GM18907 (cell line): ENCODE measurements at regions not wholly inside any gene's neighbourhood (a gene's known extent, or its start where the extent isn't known, plus 50 kb on each side); places are given as distances from the start of the nearest gene placed in this dataset.
A peak's percentile ranks its signal among the peaks of the same experiment; 100 is the strongest.
"Not testable (repeated sequence)": the region's sequence is repeated elsewhere in the genome, so short reads cannot be mapped to it uniquely, and the experiment has no call there.

Source experiments
- ATAC-seq: cut with Tn5 transposase; IDR thresholded peaks from one replicate; pipeline ENCODE4 v1.9.1; 2021; ENCODE audit warnings: mild to moderate bottlenecking, moderate library complexity; ENCODE audit not compliant: unreplicated experiment

- no peak for ATAC-seq
Measured at GRCh38 chr17:64785011-64785421, 122.9 kb upstream of the SMURF2 start.

- no peak for ATAC-seq
Measured at GRCh38 chr17:64784353-64785010, 122.4 kb upstream of the SMURF2 start.

GRCh38 chr17:64783556-64784352 lies 121.6 kb upstream of the SMURF2 start:
- no peak for ATAC-seq

- no peak for ATAC-seq
Measured at GRCh38 chr17:64783031-64783461, 120.9 kb upstream of the SMURF2 start.

- no peak for ATAC-seq
Measured at GRCh38 chr17:64781810-64782555, 119.9 kb upstream of the SMURF2 start.

- ATAC-seq = no peak
Measured at GRCh38 chr17:64781014-64781756, 119.1 kb upstream of the SMURF2 start.

GRCh38 chr17:64780096-64781013 lies 118.2 kb upstream of the SMURF2 start:
- no peak for ATAC-seq

- no peak for ATAC-seq
Measured at GRCh38 chr17:64779376-64780095, 117.4 kb upstream of the SMURF2 start.

- ATAC-seq = not testable (repeated sequence)
Measured at GRCh38 chr17:64779098-64779375, 116.9 kb upstream of the SMURF2 start.

- no peak for ATAC-seq
Measured at GRCh38 chr17:64778240-64779097, 116.4 kb upstream of the SMURF2 start.

GRCh38 chr17:64777415-64778239 lies 115.5 kb upstream of the SMURF2 start:
- no peak for ATAC-seq

GRCh38 chr17:64776720-64777414 lies 114.8 kb upstream of the SMURF2 start:
- ATAC-seq = peak; percentile 56

- ATAC-seq = no peak
Measured at GRCh38 chr17:64775701-64776570, 113.8 kb upstream of the SMURF2 start.

- no peak for ATAC-seq
Measured at GRCh38 chr17:64774888-64775540, 112.9 kb upstream of the SMURF2 start.
